Body of pancreas (tissue), 4 donors: ENCODE measurements at regions not wholly inside any gene's neighbourhood (a gene's known extent, or its start where the extent isn't known, plus 50 kb on each side); places are given as distances from the start of the nearest gene placed in this dataset.

Source experiments
- CTCF ChIP-seq, 7 experiments: fragments of 450-650 bp in 4 of 7; fragments of 200-600 bp in 3 of 7; sonication (generic) in 3 of 7; IDR thresholded peaks; one replicate each; pipeline ENCODE4 v1.5.1; 2016 to 2019; ENCODE audit warnings: antibody characterized with exemption in 7 of 7
- POLR2A ChIP-seq, 3 donors: fragments of 450-650 bp; IDR thresholded peaks; one replicate each; pipeline ENCODE4 v1.6.1; 2016; ENCODE audit warnings: antibody characterized with exemption in 3 of 3, mild to moderate bottlenecking in 2 of 3

DNA sequence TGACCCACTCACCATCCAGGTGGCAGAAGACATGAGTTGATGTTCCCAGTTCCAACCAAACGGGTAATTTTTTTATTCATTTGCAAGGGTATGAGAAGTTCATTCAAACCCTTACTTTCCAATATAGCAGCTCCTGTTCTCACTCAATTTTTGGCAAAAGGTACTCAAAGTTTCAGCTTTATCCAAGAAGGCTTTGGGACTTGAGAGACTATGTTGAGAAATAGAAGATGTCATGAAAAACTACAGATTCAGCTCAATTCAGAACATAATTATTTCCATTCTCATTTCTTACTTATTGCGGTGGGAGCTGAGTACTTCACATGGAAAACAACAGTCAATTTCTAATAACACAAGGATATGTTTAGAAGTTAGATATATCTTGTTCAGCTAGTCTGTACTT, 162.3 kb downstream of the FNDC1 start:
- TF ChIP-seq CTCF (IDR thresholded peaks at IDR 0.05) (no peak), POLR2A (IDR thresholded peaks at IDR 0.05) (no peak)
